A549 (cell line): ENCODE measurements at regions not wholly inside any gene's neighbourhood (a gene's known extent, or its start where the extent isn't known, plus 50 kb on each side); places are given as distances from the start of the nearest gene placed in this dataset.
A peak's percentile ranks its signal among the peaks of the same experiment; 100 is the strongest.
"Not testable (repeated sequence)": the region's sequence is repeated elsewhere in the genome, so short reads cannot be mapped to it uniquely, and the experiment has no call there.

ENCODE experiments used
- ATAC-seq, 2 experiments: fragments of 200-7000 bp in 1 of 2; fragments of >200 bp in 1 of 2; cut with Nextera tagmentation in 1 of 2; cut with Tn5 transposase in 1 of 2; 3 replicates each; pipeline versions ENCODE4 v1.8.0 to v1.9.1; 2018 to 2020; ENCODE audit warnings: mild to moderate bottlenecking in 1 of 2, moderate library complexity in 1 of 2
- CTCF ChIA-PET: fragments of 300-600 bp; sonication (Branson Sonifier 250); formaldehyde crosslinking; extraction: SDS; loops from one replicate; lab custom pipeline; 2021; ENCODE audit warnings: antibody characterized with exemption, inconsistent platforms; lab: Yijun Ruan, JAX
- POLR2A ChIA-PET: fragments of 350-600 bp; formaldehyde crosslinking; extraction: SDS; loops from one replicate; lab custom pipeline; 2021; ENCODE audit warnings: antibody characterized with exemption, inconsistent platforms; lab: Yijun Ruan, JAX
- DNase-seq, 2 experiments: peaks; one replicate each; pipeline versions ENCODE4 v3.0.0 to v3.0.0-alpha.2; 2011 to 2016; ENCODE audit warnings: low read depth in 1 of 2, low spot score in 1 of 2
- FAIRE-seq: peaks from 2 replicates; lab custom pipeline; 2011; peaks lifted over from hg19 to GRCh38; lab: Jason Lieb, UNC
- H3K27ac ChIP-seq, 2 experiments: fragments of >200 bp; sonication (Bioruptor Twin); formaldehyde crosslinking; 3 replicates each; pipeline ENCODE4 v1.5.1; 2016 to 2017
- H3K4me1 ChIP-seq: fragments of >200 bp; sonication (Bioruptor Twin); formaldehyde crosslinking; 3 replicates; pipeline ENCODE4 v1.6.1; 2016
- H3K4me2 ChIP-seq: fragments of >200 bp; sonication (Bioruptor Twin); formaldehyde crosslinking; 3 replicates; pipeline ENCODE4 v1.6.1; 2016
- H3K4me3 ChIP-seq: fragments of >200 bp; sonication (Bioruptor Twin); formaldehyde crosslinking; 3 replicates; pipeline ENCODE4 v1.5.1; 2016
- H3K9me3 ChIP-seq: fragments of >200 bp; sonication (Bioruptor Twin); formaldehyde crosslinking; 3 replicates; pipeline ENCODE4 v1.6.1; 2016
- CBX2 ChIP-seq: fragments of 200-600 bp; sonication (generic); IDR thresholded peaks from 2 replicates; pipeline ENCODE4 v1.6.1; 2016; ENCODE audit warnings: low read depth, mild to moderate bottlenecking, borderline replicate concordance
- EHF ChIP-seq: fragments of 250-450 bp; sonication (Bioruptor Pico); IDR thresholded peaks from 2 replicates; pipeline ENCODE4 v1.5.0; 2020; ENCODE audit warnings: mild to moderate bottlenecking
- EHMT2 ChIP-seq: fragments of 200-600 bp; sonication (generic); IDR thresholded peaks from 2 replicates; pipeline ENCODE4 v1.6.1; 2016; ENCODE audit warnings: antibody characterized with exemption, low read depth, mild to moderate bottlenecking, moderate library complexity
- EP300 ChIP-seq, 2 experiments: fragments of >200 bp; sonication (Bioruptor Twin); formaldehyde crosslinking; IDR thresholded peaks; 2 replicates in 1 of 2; 3 replicates in 1 of 2; pipeline ENCODE4 v1.6.1; 2016 to 2017
- FOSB ChIP-seq: fragments of 250-450 bp; sonication (Bioruptor Pico); IDR thresholded peaks from 2 replicates; pipeline ENCODE4 v1.5.0; 2020; ENCODE audit warnings: mild to moderate bottlenecking, moderate library complexity
- FOSL2 ChIP-seq, 2 experiments: fragments of 450-650 bp in 1 of 2; fragments of >200 bp in 1 of 2; sonication (Bioruptor Twin) in 1 of 2; formaldehyde crosslinking; IDR thresholded peaks; 2 replicates each; pipeline versions ENCODE4 v1.5.0 to v1.6.1; 2016 to 2020; ENCODE audit warnings: mild to moderate bottlenecking in 1 of 2, moderate library complexity in 1 of 2
- GATA3 ChIP-seq: IDR thresholded peaks from 2 replicates; pipeline ENCODE4 v1.6.1; 2012; ENCODE audit warnings: borderline replicate concordance
- HDAC2 ChIP-seq: fragments of 200-600 bp; sonication (generic); IDR thresholded peaks from 2 replicates; pipeline ENCODE4 v1.6.1; 2016
- HEYL ChIP-seq: fragments of 250-450 bp; sonication (Bioruptor Pico); IDR thresholded peaks from 2 replicates; pipeline ENCODE4 v1.8.0; 2021; ENCODE audit warnings: mild to moderate bottlenecking, moderate library complexity
- HOXA7 ChIP-seq: fragments of 250-450 bp; sonication (Bioruptor Pico); IDR thresholded peaks from 2 replicates; pipeline ENCODE4 v1.5.0; 2020; ENCODE audit warnings: mild to moderate bottlenecking, moderate library complexity
- HOXB13 ChIP-seq: fragments of 250-450 bp; sonication (Bioruptor Pico); IDR thresholded peaks from 2 replicates; pipeline ENCODE4 v1.5.0; 2020; ENCODE audit warnings: low read depth, mild to moderate bottlenecking, moderate library complexity
- HOXB5 ChIP-seq: fragments of 250-450 bp; sonication (Bioruptor Pico); IDR thresholded peaks from 2 replicates; pipeline ENCODE4 v1.5.0; 2020; ENCODE audit warnings: mild to moderate bottlenecking, moderate library complexity
- JUN ChIP-seq, 2 experiments: fragments of >200 bp; sonication (Bioruptor Twin); formaldehyde crosslinking; IDR thresholded peaks; 2 replicates in 1 of 2; 3 replicates in 1 of 2; pipeline ENCODE4 v1.6.1; 2016 to 2017
- KDM5A ChIP-seq: fragments of 200-600 bp; sonication (generic); IDR thresholded peaks from 2 replicates; pipeline ENCODE4 v1.6.1; 2016; ENCODE audit warnings: antibody characterized with exemption, mild to moderate bottlenecking
- MAFK ChIP-seq: fragments of 450-650 bp; IDR thresholded peaks from 2 replicates; pipeline ENCODE4 v1.6.1; 2014; ENCODE audit not compliant: partially characterized antibody
- MAZ ChIP-seq: fragments of 150-350 bp; IDR thresholded peaks from 2 replicates; pipeline ENCODE4 v1.6.1; 2014; ENCODE audit warnings: antibody characterized with exemption, low read depth, low read length, borderline replicate concordance
- NPAS2 ChIP-seq: fragments of 250-450 bp; sonication (Bioruptor Pico); IDR thresholded peaks from 2 replicates; pipeline ENCODE4 v1.8.0; 2022; ENCODE audit warnings: mild to moderate bottlenecking, moderate library complexity, borderline replicate concordance
- NR3C1 ChIP-seq: fragments of >200 bp; sonication (Bioruptor Twin); formaldehyde crosslinking; IDR thresholded peaks from 3 replicates; pipeline ENCODE4 v1.6.1; 2017
- PHF8 ChIP-seq: fragments of 200-600 bp; sonication (generic); IDR thresholded peaks from 2 replicates; pipeline ENCODE4 v1.6.1; 2016; ENCODE audit warnings: low read depth, mild to moderate bottlenecking, antibody characterized with exemption, moderate library complexity, borderline replicate concordance
- RAD21 ChIP-seq, 2 experiments: fragments of >200 bp in 1 of 2; sonication (Bioruptor Twin) in 1 of 2; formaldehyde crosslinking in 1 of 2; IDR thresholded peaks in 1 of 2; conservative IDR thresholded peaks in 1 of 2; 2 replicates in 1 of 2; 3 replicates in 1 of 2; pipeline ENCODE4 v1.6.1; 2012 to 2018; ENCODE audit warnings: inconsistent platforms in 1 of 2
- SMC3 ChIP-seq: fragments of >200 bp; sonication (Bioruptor Twin); formaldehyde crosslinking; IDR thresholded peaks from 3 replicates; pipeline ENCODE4 v1.6.1; 2018; ENCODE audit warnings: inconsistent platforms
- TFCP2L1 ChIP-seq: fragments of 250-450 bp; sonication (Bioruptor Pico); IDR thresholded peaks from 2 replicates; pipeline ENCODE4 v1.5.0; 2021; ENCODE audit warnings: mild to moderate bottlenecking
- ZSCAN20 ChIP-seq: fragments of 250-450 bp; sonication (Bioruptor Pico); IDR thresholded peaks from 2 replicates; pipeline ENCODE4 v1.8.0; 2022; ENCODE audit warnings: mild to moderate bottlenecking, moderate library complexity
- WGBS: methylation state at CpG from one replicate; pipeline ENCODE4 v1.1.6; 2017; ENCODE audit errors: missing lambda C conversion rate; 5-methylcytosine and 5-hydroxymethylcytosine counted together
- TF ChIP-seq, protein P1 (sequence below): IDR thresholded peaks from 2 replicates; pipeline ENCODE4 v1.6.1; 2012; ENCODE audit warnings: low read depth, borderline replicate concordance
- TF ChIP-seq, protein P2 (sequence below): fragments of 250-450 bp; sonication (Bioruptor Pico); IDR thresholded peaks from 2 replicates; pipeline ENCODE4 v1.5.0; 2020; ENCODE audit warnings: low read depth, mild to moderate bottlenecking, moderate library complexity

DNA sequence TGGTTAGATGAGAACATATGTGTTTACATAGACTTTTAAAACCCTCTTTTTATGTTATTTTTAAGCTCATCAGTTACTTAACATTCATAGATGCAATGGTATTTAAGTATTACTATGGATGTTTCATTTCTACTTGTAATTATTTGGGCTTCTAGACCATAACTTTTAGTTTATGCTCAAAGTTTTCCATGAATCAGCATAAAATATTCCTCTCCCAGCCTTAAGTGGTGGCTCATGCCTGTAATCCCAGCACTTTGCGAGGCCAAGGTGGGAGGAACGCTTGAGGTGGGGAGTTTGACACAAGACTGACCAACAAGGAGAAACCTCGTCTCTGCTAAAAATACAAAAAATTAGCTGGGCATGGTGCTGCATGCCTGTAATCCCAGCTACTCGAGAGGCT is 118.5 kb upstream of the HSFY2 start:
- Histone ChIP-seq H3K4me2 (no peak overlapping the region), H3K4me1 (no peaks in the 10 kb centered on the region), H3K9me3 (no peaks in the 10 kb centered on the region)
- no peak for ATAC-seq
- WGBS: 53% methylated on average over 4 of the region's 4 CpGs
- CTCF ChIA-PET: no interaction called here
- no peak for TF ChIP-seq RAD21 (conservative IDR thresholded peaks at IDR 0.05 in 1 of 2, IDR thresholded peaks at IDR 0.05 in 1 of 2)
- TF ChIP-seq MAFK: peak; percentile 51
- TF ChIP-seq PHF8: no peak
- TF ChIP-seq MAZ: no peak
- TF ChIP-seq ZSCAN20: no peak
- TF ChIP-seq EHMT2: no peak
- TF ChIP-seq TFCP2L1: no peak
- TF ChIP-seq, all 56 proteins: peak for 1
- DNase-seq (no peak), FAIRE-seq (no peak)
- Histone ChIP-seq H3K27ac (no peak overlapping the region), H3K4me3 (no peak overlapping the region)
- POLR2A ChIA-PET: no interaction called here

DNA sequence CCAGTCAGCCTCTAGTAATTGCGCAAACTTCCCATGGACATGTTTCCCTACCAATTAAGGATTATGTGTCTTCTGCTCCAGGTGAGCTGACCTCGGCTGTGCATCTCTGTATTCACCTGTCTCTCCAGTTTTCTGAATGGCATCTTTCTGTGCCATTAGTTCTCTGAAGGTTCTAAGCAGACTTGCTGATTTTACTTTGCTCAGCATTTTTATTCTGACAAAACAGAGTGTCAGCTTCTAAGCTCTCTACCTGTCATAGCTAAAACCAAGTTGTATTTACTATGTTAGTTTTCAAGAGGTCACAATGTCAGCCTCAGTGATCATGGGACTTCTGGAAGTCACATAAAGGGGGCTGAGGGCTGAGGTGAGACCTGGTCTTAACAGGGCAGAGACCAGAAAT is 116.0 kb upstream of the HSFY2 start:
- POLR2A ChIA-PET: no interaction called here
- H3K9me3 ChIP-seq: no peaks in the 10 kb centered on the region
- H3K4me3 ChIP-seq: no peak overlapping the region
- no peak overlapping the region for H3K4me2 ChIP-seq
- no peaks in the 10 kb centered on the region for H3K4me1 ChIP-seq
- DNase-seq: no peak
- CTCF ChIA-PET: no interaction called here
- no peak overlapping the region for H3K27ac ChIP-seq
- WGBS: 0% methylated on average over 1 of the region's 2 CpGs
- TF ChIP-seq HDAC2: no peak
- peak; percentile 55 for TF ChIP-seq MAFK
- TF ChIP-seq NR3C1: no peak
- TF ChIP-seq ZSCAN20: no peak
- TF ChIP-seq JUN (IDR thresholded peaks at IDR 0.05): no peak
- TF ChIP-seq HOXA7 (CRISPR knock-in tag): no peak
- no peak for TF ChIP-seq FOSB (CRISPR knock-in tag)
- TF ChIP-seq, protein P1, sequence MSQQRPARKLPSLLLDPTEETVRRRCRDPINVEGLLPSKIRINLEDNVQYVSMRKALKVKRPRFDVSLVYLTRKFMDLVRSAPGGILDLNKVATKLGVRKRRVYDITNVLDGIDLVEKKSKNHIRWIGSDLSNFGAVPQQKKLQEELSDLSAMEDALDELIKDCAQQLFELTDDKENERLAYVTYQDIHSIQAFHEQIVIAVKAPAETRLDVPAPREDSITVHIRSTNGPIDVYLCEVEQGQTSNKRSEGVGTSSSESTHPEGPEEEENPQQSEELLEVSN: no peak
- TF ChIP-seq, all 56 proteins: peak for 1
- ATAC-seq (no peak), FAIRE-seq (no peak)

DNA sequence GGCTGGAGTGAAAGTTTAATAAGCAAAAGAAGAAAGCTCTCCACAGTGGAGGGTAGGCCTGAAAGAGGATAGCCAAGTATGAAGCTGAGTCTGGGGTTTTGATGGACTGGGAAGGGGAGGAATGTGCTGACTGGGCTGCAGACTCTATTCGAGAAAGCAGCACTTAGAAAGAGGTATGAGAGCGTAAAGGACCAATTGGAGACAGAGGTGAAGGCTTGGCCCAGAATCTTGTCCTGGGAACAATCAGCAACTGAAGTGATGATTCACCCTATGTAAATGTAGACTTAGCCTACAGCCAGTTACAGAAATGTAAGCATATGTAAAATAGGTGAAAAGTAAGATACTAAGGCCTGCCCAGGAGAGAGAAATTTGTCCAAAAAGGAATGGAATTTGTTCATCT is 111.2 kb upstream of the HSFY2 start:
- ChIA-PET CTCF (no interaction called here), POLR2A (no interaction called here)
- H3K4me2 ChIP-seq: no peak overlapping the region
- TF ChIP-seq HOXB5 (CRISPR knock-in tag) (no peak), HEYL (CRISPR knock-in tag) (no peak), EHF (CRISPR knock-in tag) (no peak), NPAS2 (CRISPR knock-in tag) (no peak), KDM5A (no peak), GATA3 (no peak), EP300 (IDR thresholded peaks at IDR 0.05) (no peak), FOSL2 (IDR thresholded peaks at IDR 0.05) (no peak), FOSL2 (CRISPR knock-in tag; IDR thresholded peaks at IDR 0.05) (no peak), HDAC2 (no peak), SMC3 (no peak), HOXB13 (no peak), CBX2 (no peak), JUN (IDR thresholded peaks at IDR 0.05) (no peak)
- TF ChIP-seq, protein P2, sequence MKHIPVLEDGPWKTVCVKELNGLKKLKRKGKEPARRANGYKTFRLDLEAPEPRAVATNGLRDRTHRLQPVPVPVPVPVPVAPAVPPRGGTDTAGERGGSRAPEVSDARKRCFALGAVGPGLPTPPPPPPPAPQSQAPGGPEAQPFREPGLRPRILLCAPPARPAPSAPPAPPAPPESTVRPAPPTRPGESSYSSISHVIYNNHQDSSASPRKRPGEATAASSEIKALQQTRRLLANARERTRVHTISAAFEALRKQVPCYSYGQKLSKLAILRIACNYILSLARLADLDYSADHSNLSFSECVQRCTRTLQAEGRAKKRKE (CRISPR knock-in tag): no peak
- 59% methylated on average over 2 of the region's 2 CpGs for WGBS
- H3K4me3 ChIP-seq: no peak overlapping the region
- FAIRE-seq: no peak
- H3K4me1 ChIP-seq: no peaks in the 10 kb centered on the region
- no peak overlapping the region for H3K27ac ChIP-seq
- DNase-seq: peak in 1 of 2 experiments; percentile 8
- ATAC-seq: no peak
- H3K9me3 ChIP-seq: no peaks in the 10 kb centered on the region

DNA sequence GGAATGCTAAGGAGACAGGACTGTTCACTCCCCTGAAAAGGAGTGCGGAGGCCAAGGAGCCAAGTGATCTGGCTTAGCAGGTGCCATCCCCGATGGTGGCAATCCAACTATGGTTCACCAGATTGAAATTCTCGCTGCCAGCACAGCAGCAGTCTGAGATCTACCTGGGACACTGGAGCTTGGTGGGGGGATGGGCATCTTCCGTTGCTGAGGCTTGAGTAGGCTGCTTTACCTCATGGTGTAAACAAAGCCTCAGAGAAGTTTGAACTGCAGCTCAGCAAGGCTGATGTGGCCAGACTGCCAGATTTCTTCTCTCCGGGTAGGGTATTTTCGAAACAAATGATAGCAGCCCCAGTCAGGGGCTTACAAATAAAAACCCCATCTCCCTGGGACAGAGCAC is 95.6 kb upstream of the HSFY2 start:
- no CpG with 5 or more reads among the region's 6 CpGs for WGBS
- POLR2A ChIA-PET, H3K9me3 ChIP-seq, H3K4me3 ChIP-seq, H3K27ac ChIP-seq, H3K4me2 ChIP-seq, DNase-seq, H3K4me1 ChIP-seq, CTCF ChIA-PET, FAIRE-seq, ATAC-seq: not testable (repeated sequence)

DNA sequence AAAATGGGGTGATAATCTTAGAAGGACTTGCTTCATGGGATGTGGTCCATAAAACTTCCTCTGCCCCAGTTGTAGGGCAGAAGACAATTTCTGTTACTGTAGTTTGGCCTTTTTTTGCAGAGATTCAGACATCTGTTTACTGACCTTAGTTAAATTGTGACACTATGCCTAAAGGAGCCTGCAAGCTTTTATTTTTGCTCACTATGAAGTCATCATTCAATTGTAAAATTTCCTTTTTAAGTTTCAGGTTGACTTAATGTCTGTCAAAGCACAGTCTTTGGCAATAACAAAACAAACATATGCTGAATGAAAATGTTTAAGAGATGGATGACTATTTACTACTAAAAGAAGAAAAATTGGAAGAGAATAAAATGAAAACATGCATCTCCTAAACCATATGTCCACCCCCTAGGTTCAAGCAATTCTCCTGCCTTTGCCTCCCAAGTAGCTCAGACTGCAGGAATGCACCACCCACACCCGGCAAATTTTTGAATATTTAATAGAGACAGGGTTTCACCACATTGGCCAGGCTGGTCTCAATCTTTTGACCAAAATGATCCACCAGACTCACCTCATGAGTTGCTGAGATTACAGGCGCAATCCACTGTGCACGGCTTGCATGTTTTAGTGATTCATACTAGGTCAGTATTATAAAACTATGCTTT is 93.5 kb upstream of the HSFY2 start:
- H3K9me3 ChIP-seq, H3K4me1 ChIP-seq, ATAC-seq, H3K4me3 ChIP-seq, H3K4me2 ChIP-seq, CTCF ChIA-PET, H3K27ac ChIP-seq, DNase-seq, POLR2A ChIA-PET: not testable (repeated sequence)
- 79% methylated on average over 2 of the region's 3 CpGs for WGBS
- FAIRE-seq: peak; percentile 32

DNA sequence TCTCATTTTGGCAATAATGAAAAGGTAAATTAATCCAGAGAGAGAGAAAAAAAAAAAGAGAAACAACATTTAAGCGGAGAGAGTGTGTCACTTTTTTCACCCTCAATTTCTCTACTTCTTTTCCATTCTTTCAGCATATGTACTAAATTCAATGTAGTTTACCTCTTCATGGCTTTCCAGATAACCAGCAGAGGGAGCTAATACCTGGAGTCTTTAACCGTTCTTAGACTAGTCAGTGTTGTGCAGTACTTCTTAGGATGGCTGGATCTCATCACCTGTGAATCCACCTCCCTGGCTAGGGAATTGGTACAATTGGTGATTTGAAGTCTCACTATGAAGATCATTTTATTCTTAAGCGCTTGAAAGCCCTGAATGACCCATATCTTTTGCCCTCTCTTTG is 87.3 kb upstream of the HSFY2 start:
- H3K4me3 ChIP-seq, H3K4me2 ChIP-seq, POLR2A ChIA-PET, H3K4me1 ChIP-seq, H3K9me3 ChIP-seq, H3K27ac ChIP-seq, DNase-seq, FAIRE-seq, CTCF ChIA-PET: not testable (repeated sequence)
- no CpG with 5 or more reads among the region's 3 CpGs for WGBS
- peak; percentile 70 to 79; a peak in 4 of 6 replicates for ATAC-seq
